Transverse colon (tissue), 3 donors: ENCODE measurements at regions not wholly inside any gene's neighbourhood (a gene's known extent, or its start where the extent isn't known, plus 50 kb on each side); places are given as distances from the start of the nearest gene placed in this dataset.
"Not testable (repeated sequence)": the region's sequence is repeated elsewhere in the genome, so short reads cannot be mapped to it uniquely, and the experiment has no call there.

Experiments
- CTCF ChIP-seq, 5 experiments: fragments of 200-600 bp in 3 of 5; fragments of 450-650 bp in 2 of 5; sonication (generic) in 3 of 5; IDR thresholded peaks; 1 replicate in 2 of 5; 2 replicates in 3 of 5; pipeline ENCODE4 v1.5.1; 2016 to 2017; ENCODE audit warnings: antibody characterized with exemption in 5 of 5, inconsistent platforms in 3 of 5, mild to moderate bottlenecking in 2 of 5, moderate library complexity in 1 of 5
- EP300 ChIP-seq: sonication (generic); formaldehyde crosslinking; IDR thresholded peaks from one replicate; pipeline ENCODE4 v1.6.1; 2017; ENCODE audit warnings: antibody characterized with exemption, low read depth
- POLR2A ChIP-seq: fragments of 450-650 bp; IDR thresholded peaks from one replicate; pipeline ENCODE4 v1.6.1; 2016; ENCODE audit warnings: antibody characterized with exemption, mild to moderate bottlenecking, moderate library complexity

GRCh38 chr13:42381426-42381825 lies 109.5 kb downstream of the AKAP11 start:
- TF ChIP-seq POLR2A; CTCF (IDR thresholded peaks at IDR 0.05); EP300: not testable (repeated sequence)
